AML-193 (cell line): ENCODE measurements at regions not wholly inside any gene's neighbourhood (a gene's known extent, or its start where the extent isn't known, plus 50 kb on each side); places are given as distances from the start of the nearest gene placed in this dataset.

ENCODE experiments used
- DNase-seq, 2 experiments: peaks; one replicate each; lab custom pipeline; 2025; lab: John Stamatoyannopoulos, UW

GRCh38 chr22:48984639-48985038 is 843.0 kb downstream of the BRD1 start:
- DNase-seq: no peak

GRCh38 chr22:48982321-48982905 is 845.3 kb downstream of the BRD1 start:
- no peak for DNase-seq

- DNase-seq: no peak
Observed at GRCh38 chr22:48981371-48982061, 846.2 kb downstream of the BRD1 start.

- no peak for DNase-seq
Observed at GRCh38 chr22:48980918-48981317, 846.8 kb downstream of the BRD1 start.

GRCh38 chr22:48980409-48980808 is 847.3 kb downstream of the BRD1 start:
- no peak for DNase-seq

GRCh38 chr22:48979482-48979881 is 848.2 kb downstream of the BRD1 start:
- DNase-seq: no peak

- DNase-seq: no peak
Observed at GRCh38 chr22:48976556-48977535, 850.8 kb downstream of the BRD1 start.

GRCh38 chr22:48975886-48976285 is 851.8 kb downstream of the BRD1 start:
- no peak for DNase-seq

- DNase-seq: no peak
Observed at GRCh38 chr22:48975316-48975741, 852.3 kb downstream of the BRD1 start.

- no peak for DNase-seq
Observed at GRCh38 chr22:48974443-48975315, 853.0 kb downstream of the BRD1 start.

GRCh38 chr22:48973694-48974041 is 854.0 kb downstream of the BRD1 start:
- no peak for DNase-seq

GRCh38 chr22:48972979-48973693 is 854.5 kb downstream of the BRD1 start:
- DNase-seq: no peak

GRCh38 chr22:48968201-48968959 is 859.3 kb downstream of the BRD1 start:
- no peak for DNase-seq

GRCh38 chr22:48963405-48963804 is 864.3 kb downstream of the BRD1 start:
- DNase-seq: no peak

GRCh38 chr22:48961705-48962104 is 866.0 kb downstream of the BRD1 start:
- no peak for DNase-seq

GRCh38 chr22:48960980-48961660 is 866.6 kb downstream of the BRD1 start:
- no peak for DNase-seq

- no peak for DNase-seq
Observed at GRCh38 chr22:48960576-48960975, 867.1 kb downstream of the BRD1 start.

GRCh38 chr22:48959496-48959895 is 868.2 kb downstream of the BRD1 start:
- no peak for DNase-seq

GRCh38 chr22:48957987-48958321 is 869.7 kb downstream of the BRD1 start:
- no peak for DNase-seq
